H1 (cell line): ENCODE measurements at regions not wholly inside any gene's neighbourhood (a gene's known extent, or its start where the extent isn't known, plus 50 kb on each side); places are given as distances from the start of the nearest gene placed in this dataset.
"Not testable (repeated sequence)": the region's sequence is repeated elsewhere in the genome, so short reads cannot be mapped to it uniquely, and the experiment has no call there.

Source experiments
- CTCF ChIA-PET: fragments of 300-600 bp; sonication (Branson Sonifier 250); formaldehyde crosslinking; loops from one replicate; lab custom pipeline; 2021; ENCODE audit not compliant: partially characterized antibody; lab: Charles Lee
- POLR2A ChIA-PET: fragments of 300-600 bp; sonication (Branson Sonifier 250); formaldehyde crosslinking; loops from one replicate; lab custom pipeline; 2021; ENCODE audit warnings: inconsistent platforms; ENCODE audit not compliant: partially characterized antibody; lab: Charles Lee
- DNase-seq, 2 experiments: peaks; one replicate each; pipeline versions ENCODE4 v3.0.0 to v3.0.0-alpha.2; 2010 to 2022; ENCODE audit warnings: low spot score in 2 of 2, low read depth in 1 of 2, mixed read lengths in 1 of 2
- FAIRE-seq: peaks from 2 replicates; lab custom pipeline; 2011; peaks lifted over from hg19 to GRCh38; lab: Jason Lieb, UNC
- H2AFZ ChIP-seq: 2 replicates; pipeline ENCODE4 v1.8.1; 2012; ENCODE audit warnings: low read length, inconsistent platforms
- H2AK5ac ChIP-seq: 2 replicates; pipeline ENCODE4 v1.6.1; 2013; ENCODE audit warnings: low read depth, low read length
- H2BK120ac ChIP-seq: replicated peaks from 2 replicates; pipeline ENCODE3; 2013; ENCODE audit warnings: low read depth, low read length, inconsistent platforms
- H2BK12ac ChIP-seq: 2 replicates; pipeline ENCODE4 v1.6.1; 2013; ENCODE audit warnings: low read depth, low read length
- H2BK15ac ChIP-seq: 2 replicates; pipeline ENCODE4 v1.6.1; 2013; ENCODE audit warnings: low read length
- H2BK20ac ChIP-seq: 2 replicates; pipeline ENCODE4 v1.6.1; 2013; ENCODE audit warnings: low read length
- H2BK5ac ChIP-seq: 2 replicates; pipeline ENCODE4 v1.6.1; 2013; ENCODE audit warnings: low read depth, low read length
- H3K14ac ChIP-seq: 2 replicates; pipeline ENCODE4 v1.6.1; 2013; ENCODE audit warnings: inconsistent platforms; ENCODE audit not compliant: insufficient read length
- H3K18ac ChIP-seq: 2 replicates; pipeline ENCODE4 v1.6.1; 2013; ENCODE audit warnings: low read length; ENCODE audit errors: extremely low read depth
- H3K23ac ChIP-seq: 2 replicates; pipeline ENCODE4 v1.6.1; 2013; ENCODE audit warnings: inconsistent platforms; ENCODE audit not compliant: insufficient read length
- H3K23me2 ChIP-seq: 2 replicates; pipeline ENCODE4 v1.6.1; 2013; ENCODE audit warnings: low read depth, low read length
- H3K27ac ChIP-seq: 2 replicates; pipeline ENCODE4 v1.6.1; 2011; ENCODE audit warnings: low read depth, low read length, inconsistent platforms
- H3K27me3 ChIP-seq, 4 experiments: replicated peaks in 1 of 4; 1 replicate in 1 of 4; 2 replicates in 3 of 4; pipeline versions ENCODE4 v1.6.1 to v1.8.1; 2011 to 2013; ENCODE audit warnings: low read length in 3 of 4, mild to moderate bottlenecking in 3 of 4, inconsistent platforms in 2 of 4, mixed read lengths in 2 of 4, moderate library complexity in 1 of 4; ENCODE audit not compliant: control insufficient read depth in 3 of 4, insufficient read depth in 3 of 4; ENCODE audit errors: extremely low read depth in 1 of 4
- H3K36me3 ChIP-seq, 4 experiments: 2 replicates each; pipeline versions ENCODE4 v1.6.1 to v1.8.1; 2011 to 2013; ENCODE audit warnings: mild to moderate bottlenecking in 4 of 4, low read length in 3 of 4, moderate library complexity in 2 of 4, control low read depth in 1 of 4, inconsistent platforms in 1 of 4; ENCODE audit not compliant: insufficient read depth in 4 of 4, control insufficient read depth in 2 of 4
- H3K4ac ChIP-seq: replicated peaks from 2 replicates; pipeline ENCODE3; 2013; ENCODE audit warnings: low read length, low read depth, mixed read lengths, inconsistent platforms; ENCODE audit not compliant: insufficient read length
- H3K4me1 ChIP-seq, 4 experiments: replicated peaks in 1 of 4; 1 replicate in 1 of 4; 2 replicates in 3 of 4; pipeline versions ENCODE4 v1.6.1 to v1.8.1; 2011 to 2013; ENCODE audit warnings: low read length in 3 of 4, inconsistent platforms in 2 of 4, mixed read lengths in 1 of 4; ENCODE audit not compliant: insufficient read depth in 4 of 4, control insufficient read depth in 3 of 4
- H3K4me2 ChIP-seq, 2 experiments: 2 replicates each; pipeline versions ENCODE4 v1.6.1 to v1.8.1; 2011 to 2013; ENCODE audit warnings: low read depth in 2 of 2, low read length in 2 of 2, control low read depth in 1 of 2, inconsistent platforms in 1 of 2, mild to moderate bottlenecking in 1 of 2; ENCODE audit not compliant: insufficient read depth in 1 of 2
- H3K4me3 ChIP-seq, 4 experiments: fragments of 200-600, 300-600 bp in 1 of 4; sonication (generic), shearing (Covaris generic), sonication (Bioruptor Twin) in 1 of 4; 2 replicates each; pipeline versions ENCODE4 v1.5.1 to v1.8.1; 2011 to 2016; ENCODE audit warnings: low read length in 4 of 4, low read depth in 3 of 4, control low read depth in 2 of 4, inconsistent platforms in 2 of 4, mild to moderate bottlenecking in 2 of 4, mixed read lengths in 1 of 4, moderate library complexity in 1 of 4; ENCODE audit not compliant: insufficient read depth in 2 of 4; ENCODE audit errors: extremely low read depth in 1 of 4
- H3K56ac ChIP-seq: replicated peaks from 2 replicates; pipeline ENCODE3; 2013; ENCODE audit warnings: low read depth, mild to moderate bottlenecking, mixed read lengths, low read length, inconsistent platforms; ENCODE audit not compliant: insufficient read length
- H3K79me1 ChIP-seq: 2 replicates; pipeline ENCODE4 v1.6.1; 2013; ENCODE audit warnings: low read depth, low read length, control low read depth
- H3K79me2 ChIP-seq, 2 experiments: 2 replicates each; pipeline versions ENCODE4 v1.6.1 to v1.8.1; 2012 to 2013; ENCODE audit warnings: low read length in 2 of 2, mild to moderate bottlenecking in 2 of 2, inconsistent platforms in 1 of 2; ENCODE audit not compliant: insufficient read depth in 2 of 2, control insufficient read depth in 1 of 2
- H3K9ac ChIP-seq, 4 experiments: replicated peaks in 1 of 4; 1 replicate in 1 of 4; 2 replicates in 3 of 4; pipeline versions ENCODE4 v1.6.1 to v1.8.1; 2011 to 2013; ENCODE audit warnings: low read depth in 3 of 4, low read length in 3 of 4, control low read depth in 2 of 4, mild to moderate bottlenecking in 2 of 4, moderate library complexity in 2 of 4, inconsistent platforms in 1 of 4; ENCODE audit errors: extremely low read depth in 1 of 4
- H3K9me3 ChIP-seq, 2 experiments: 2 replicates each; pipeline versions ENCODE4 v1.6.1 to v1.8.1; 2012 to 2013; ENCODE audit warnings: mild to moderate bottlenecking in 2 of 2, moderate library complexity in 2 of 2, control low read depth in 1 of 2, inconsistent platforms in 1 of 2, low read depth in 1 of 2, low read length in 1 of 2, mixed read lengths in 1 of 2; ENCODE audit not compliant: insufficient read depth in 2 of 2
- H4K20me1 ChIP-seq, 2 experiments: replicated peaks in 1 of 2; 2 replicates each; pipeline versions ENCODE3 to v1.8.1; 2011 to 2013; ENCODE audit warnings: inconsistent platforms in 2 of 2, low read length in 2 of 2, mild to moderate bottlenecking in 1 of 2; ENCODE audit not compliant: insufficient read depth in 2 of 2, control insufficient read depth in 1 of 2
- H4K5ac ChIP-seq: 2 replicates; pipeline ENCODE4 v1.6.1; 2013; ENCODE audit warnings: low read length, low read depth, mixed read lengths, inconsistent platforms; ENCODE audit not compliant: insufficient read length
- H4K8ac ChIP-seq: 2 replicates; pipeline ENCODE4 v1.8.0; 2013; ENCODE audit warnings: mild to moderate bottlenecking, moderate library complexity, low read length, inconsistent platforms; ENCODE audit not compliant: insufficient read depth; ENCODE audit errors: extremely low read depth
- H4K91ac ChIP-seq: replicated peaks from 2 replicates; pipeline ENCODE3; 2013; ENCODE audit warnings: low read length, mixed read lengths, inconsistent platforms; ENCODE audit not compliant: insufficient read length
- WGBS, 2 experiments: shearing (Covaris generic) in 1 of 2; methylation state at CpG; one replicate each; pipeline versions ENCODE4 v1.1.6 to v1.1.7; 2013 to 2015; ENCODE audit warnings: low lambda C conversion rate in 2 of 2, mixed read lengths in 2 of 2, inconsistent platforms in 1 of 2, low coverage in 1 of 2, missing lambda C conversion rate in 1 of 2; ENCODE audit not compliant: insufficient replicate concordance in 2 of 2, insufficient coverage in 1 of 2, insufficient read length in 1 of 2; ENCODE audit errors: extremely low coverage in 1 of 2, missing lambda C conversion rate in 1 of 2; 5-methylcytosine and 5-hydroxymethylcytosine counted together

DNA sequence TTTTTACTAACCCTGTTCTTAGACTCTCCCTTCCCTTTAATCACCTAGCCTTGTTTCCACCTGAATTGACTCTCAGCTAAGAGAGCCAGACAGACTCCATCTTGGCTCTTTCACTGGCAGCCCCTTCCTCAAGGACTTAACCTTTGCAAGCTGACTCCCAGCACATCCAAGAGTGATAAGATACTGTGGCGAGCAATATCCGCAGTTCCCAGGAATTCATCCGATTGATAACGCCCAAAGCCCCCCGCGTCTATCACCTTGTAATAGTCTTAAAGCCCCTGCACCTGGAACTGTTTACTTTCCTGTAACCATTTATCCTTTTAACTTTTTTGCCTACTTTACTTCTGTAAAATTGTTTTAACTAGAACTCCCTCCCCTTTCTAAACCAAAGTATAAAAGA is 191.4 kb upstream of the RTL1 start:
- H3K14ac ChIP-seq, H3K27me3 ChIP-seq, FAIRE-seq, H4K20me1 ChIP-seq, H3K36me3 ChIP-seq, H3K79me2 ChIP-seq, DNase-seq, H3K9ac ChIP-seq, H3K4me3 ChIP-seq, H2AFZ ChIP-seq, H3K18ac ChIP-seq, H2BK20ac ChIP-seq, H3K79me1 ChIP-seq, H2BK15ac ChIP-seq, H3K4me1 ChIP-seq, POLR2A ChIA-PET, CTCF ChIA-PET, H4K5ac ChIP-seq, H2BK12ac ChIP-seq, H2BK5ac ChIP-seq, H2AK5ac ChIP-seq, H4K91ac ChIP-seq, H3K23ac ChIP-seq, H3K4me2 ChIP-seq, H3K56ac ChIP-seq, H2BK120ac ChIP-seq, H3K27ac ChIP-seq, H3K9me3 ChIP-seq, H3K23me2 ChIP-seq, H4K8ac ChIP-seq, H3K4ac ChIP-seq: not testable (repeated sequence)
- WGBS, 2 experiments: 97% methylated on average over 6 of the region's 6 CpGs; no CpG with 5 or more reads in 1 of the 2 experiments
